Upper lobe of right lung (tissue), 1 donor: ENCODE measurements at regions not wholly inside any gene's neighbourhood (a gene's known extent, or its start where the extent isn't known, plus 50 kb on each side); places are given as distances from the start of the nearest gene placed in this dataset.

Source experiments
- ATAC-seq: fragments of 200-7000 bp; cut with Tn5 transposase; one replicate; pipeline ENCODE4 v1.9.1; 2020; ENCODE audit warnings: mild to moderate bottlenecking, moderate library complexity
- DNase-seq: peaks from one replicate; pipeline ENCODE4 v3.0.0-alpha.2; 2020
- H3K27ac ChIP-seq: fragments of 200-600 bp; one replicate; pipeline ENCODE4 v1.8.0; 2022
- H3K27me3 ChIP-seq: fragments of 200-600 bp; one replicate; pipeline ENCODE4 v1.8.0; 2022; ENCODE audit warnings: mild to moderate bottlenecking
- H3K36me3 ChIP-seq: fragments of 200-600 bp; one replicate; pipeline ENCODE4 v1.8.0; 2022
- H3K4me1 ChIP-seq: fragments of 200-600 bp; one replicate; pipeline ENCODE4 v1.8.0; 2022
- H3K4me3 ChIP-seq: fragments of 200-600 bp; one replicate; pipeline ENCODE4 v1.8.0; 2022; ENCODE audit warnings: mild to moderate bottlenecking
- H3K9me3 ChIP-seq: fragments of 200-600 bp; one replicate; pipeline ENCODE4 v1.8.0; 2022
- CTCF ChIP-seq: fragments of 200-600 bp; IDR thresholded peaks from one replicate; pipeline ENCODE4 v1.8.0; 2022; ENCODE audit warnings: antibody characterized with exemption
- intact Hi-C: fragments of 100-400 bp; cut with DNase I; formaldehyde crosslinking; loops from one replicate; pipeline ENCODE4 v1.11.0; 2022
- donor health status: DM: no; HTN: yes; CAD: no; lungs with severe emphysema.

DNA sequence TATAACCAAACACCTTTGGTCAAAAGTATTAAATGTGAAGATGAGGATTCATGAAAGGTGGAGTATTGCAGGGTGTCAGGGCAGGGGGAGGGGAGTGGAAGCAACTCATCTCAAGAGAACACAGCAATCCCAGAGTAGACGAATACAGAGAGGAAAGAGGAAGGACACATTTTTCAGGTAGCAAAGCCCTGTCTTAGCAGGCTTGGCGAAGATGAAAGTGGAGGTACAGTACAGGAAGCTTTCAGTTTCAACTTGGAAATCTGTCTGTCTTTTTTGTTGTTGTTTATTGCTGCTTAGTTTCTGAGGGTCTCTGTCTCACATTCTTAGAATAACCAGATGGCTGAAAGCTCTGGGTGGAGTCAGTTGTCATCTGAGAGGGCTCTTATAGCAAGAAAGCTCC, 80.8 kb upstream of the GPR149 start:
- H3K4me3 ChIP-seq = no peak overlapping the region
- H3K27me3 ChIP-seq = no peaks in the 10 kb centered on the region
- H3K27ac ChIP-seq = no peak overlapping the region
- H3K4me1 ChIP-seq = no peaks in the 10 kb centered on the region
- no peaks in the 10 kb centered on the region for H3K9me3 ChIP-seq
- no peak for TF ChIP-seq CTCF
- DNase-seq (no peak), ATAC-seq (no peak)
- intact Hi-C loops = no loop called here
- no peaks in the 10 kb centered on the region for H3K36me3 ChIP-seq

DNA sequence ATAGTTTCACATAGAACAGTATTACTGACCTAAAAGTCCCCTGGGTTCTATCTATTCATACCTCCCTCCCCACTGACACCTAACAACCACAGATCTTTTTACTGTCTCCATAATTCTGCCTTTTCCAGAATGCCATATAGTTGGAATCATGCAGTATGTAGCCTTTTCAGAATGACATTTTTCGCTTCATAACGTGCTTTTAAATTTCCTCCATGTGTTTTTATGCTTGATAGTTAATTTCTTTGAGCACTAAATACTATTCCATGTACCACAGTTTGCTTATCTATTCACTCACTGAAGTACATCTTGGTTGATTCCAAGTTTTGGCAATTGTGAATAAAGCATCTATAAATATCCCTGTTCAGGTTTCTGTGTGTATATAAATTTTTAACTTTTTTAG, 77.7 kb upstream of the GPR149 start:
- Histone ChIP-seq H3K9me3 (no peaks in the 10 kb centered on the region), H3K27me3 (no peaks in the 10 kb centered on the region), H3K4me3 (no peak overlapping the region), H3K4me1 (no peaks in the 10 kb centered on the region), H3K27ac (no peak overlapping the region), H3K36me3 (no peaks in the 10 kb centered on the region)
- no peak for ATAC-seq
- intact Hi-C loops = no loop called here
- no peak for DNase-seq
- TF ChIP-seq CTCF = no peak

GRCh38 chr3:154496978-154497377, 67.0 kb upstream of the GPR149 start:
- no peaks in the 10 kb centered on the region for H3K27me3 ChIP-seq
- no peak for TF ChIP-seq CTCF

DNA sequence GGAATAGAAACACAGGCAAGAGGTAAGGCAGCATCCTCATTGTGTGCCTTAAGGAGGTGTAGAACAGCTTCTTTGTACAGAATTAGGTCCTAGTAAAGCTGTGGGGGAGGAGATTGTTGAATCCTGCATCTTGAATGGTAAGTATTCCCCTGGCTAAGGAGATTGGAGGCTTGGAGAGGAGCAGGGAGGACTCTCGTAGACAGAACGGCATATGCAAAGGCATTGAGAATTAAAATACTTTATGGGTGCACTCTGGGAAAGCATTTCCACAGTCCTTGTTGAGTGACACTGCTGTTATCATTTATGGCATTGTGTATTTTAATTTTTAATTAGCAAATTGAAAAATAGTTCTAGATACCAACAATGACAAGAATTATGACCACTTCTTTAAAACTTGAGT, 66.5 kb upstream of the GPR149 start:
- intact Hi-C loops = no loop called here
- TF ChIP-seq CTCF = no peak
- ATAC-seq = no peak
- no peaks in the 10 kb centered on the region for H3K4me1 ChIP-seq
- no peak overlapping the region for H3K27ac ChIP-seq
- H3K27me3 ChIP-seq = no peaks in the 10 kb centered on the region
- H3K9me3 ChIP-seq = no peaks in the 10 kb centered on the region
- no peak overlapping the region for H3K4me3 ChIP-seq
- no peaks in the 10 kb centered on the region for H3K36me3 ChIP-seq
- no peak for DNase-seq

More at GRCh38 chr3:154496978-154497377, 67.0 kb upstream of the GPR149 start:
- Histone ChIP-seq H3K9me3 (no peaks in the 10 kb centered on the region), H3K4me1 (no peaks in the 10 kb centered on the region), H3K36me3 (no peaks in the 10 kb centered on the region), H3K27ac (no peak overlapping the region), H3K4me3 (no peak overlapping the region)
- intact Hi-C loops = no loop called here
- ATAC-seq (no peak), DNase-seq (no peak)

- no peaks in the 10 kb centered on the region for H3K27me3 ChIP-seq
- ATAC-seq (no peak), DNase-seq (no peak)
- no peaks in the 10 kb centered on the region for H3K36me3 ChIP-seq
- intact Hi-C loops = no loop called here
- H3K4me3 ChIP-seq = no peak overlapping the region
- H3K4me1 ChIP-seq = no peaks in the 10 kb centered on the region
- no peak for TF ChIP-seq CTCF
- no peak overlapping the region for H3K27ac ChIP-seq
- H3K9me3 ChIP-seq = no peaks in the 10 kb centered on the region
Measured at GRCh38 chr3:154486949-154487348, 57.0 kb upstream of the GPR149 start.

DNA sequence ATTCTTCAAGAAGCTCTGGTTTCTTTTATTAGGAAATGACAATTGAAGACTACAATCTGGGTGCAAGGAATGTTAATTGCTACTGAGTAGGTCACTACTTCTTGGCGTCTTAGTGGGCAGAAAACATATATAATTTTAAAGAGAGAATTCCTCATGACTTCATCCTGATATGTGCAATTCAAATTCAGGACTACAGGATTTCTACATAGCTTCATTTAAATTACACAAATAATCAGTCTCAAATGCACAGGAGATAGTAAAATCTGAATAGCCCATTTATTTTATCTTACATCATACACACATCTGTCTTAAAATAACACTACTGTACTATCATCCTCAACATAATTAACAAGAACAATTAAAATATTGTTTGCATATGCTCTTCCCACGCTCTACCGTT, 52.5 kb upstream of the GPR149 start:
- Histone ChIP-seq H3K27ac (no peak overlapping the region), H3K4me1 (no peaks in the 10 kb centered on the region), H3K27me3 (no peaks in the 10 kb centered on the region), H3K9me3 (no peaks in the 10 kb centered on the region), H3K36me3 (no peaks in the 10 kb centered on the region), H3K4me3 (no peak overlapping the region)
- ATAC-seq = no peak
- TF ChIP-seq CTCF = no peak
- intact Hi-C loops = no loop called here
- no peak for DNase-seq
